ENCODE measurements at regions not wholly inside any gene's neighbourhood (a gene's known extent, or its start where the extent isn't known, plus 50 kb on each side); places are given as distances from the start of the nearest gene placed in this dataset.

DNA sequence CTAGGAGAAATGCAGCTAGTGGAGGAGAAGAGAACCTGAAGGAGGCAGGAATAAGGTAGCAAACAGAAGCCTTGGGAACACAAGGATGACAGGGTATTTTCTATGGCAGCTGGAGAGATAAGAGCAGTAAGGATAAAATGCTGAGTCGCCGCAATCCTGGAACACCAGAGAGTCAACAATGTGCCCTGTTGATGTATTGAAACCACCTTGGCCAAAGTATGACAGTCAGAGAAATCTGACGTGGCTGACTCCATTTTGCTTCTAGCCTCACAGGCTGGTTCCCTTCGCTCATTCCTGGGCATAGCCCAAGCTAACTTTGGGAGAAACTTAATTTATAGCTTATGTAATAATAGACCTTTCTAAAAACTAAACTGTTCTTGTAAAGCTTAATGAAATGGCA, 56.6 kb upstream of the C4orf54 start:
- TF ChIP-seq, protein P1, sequence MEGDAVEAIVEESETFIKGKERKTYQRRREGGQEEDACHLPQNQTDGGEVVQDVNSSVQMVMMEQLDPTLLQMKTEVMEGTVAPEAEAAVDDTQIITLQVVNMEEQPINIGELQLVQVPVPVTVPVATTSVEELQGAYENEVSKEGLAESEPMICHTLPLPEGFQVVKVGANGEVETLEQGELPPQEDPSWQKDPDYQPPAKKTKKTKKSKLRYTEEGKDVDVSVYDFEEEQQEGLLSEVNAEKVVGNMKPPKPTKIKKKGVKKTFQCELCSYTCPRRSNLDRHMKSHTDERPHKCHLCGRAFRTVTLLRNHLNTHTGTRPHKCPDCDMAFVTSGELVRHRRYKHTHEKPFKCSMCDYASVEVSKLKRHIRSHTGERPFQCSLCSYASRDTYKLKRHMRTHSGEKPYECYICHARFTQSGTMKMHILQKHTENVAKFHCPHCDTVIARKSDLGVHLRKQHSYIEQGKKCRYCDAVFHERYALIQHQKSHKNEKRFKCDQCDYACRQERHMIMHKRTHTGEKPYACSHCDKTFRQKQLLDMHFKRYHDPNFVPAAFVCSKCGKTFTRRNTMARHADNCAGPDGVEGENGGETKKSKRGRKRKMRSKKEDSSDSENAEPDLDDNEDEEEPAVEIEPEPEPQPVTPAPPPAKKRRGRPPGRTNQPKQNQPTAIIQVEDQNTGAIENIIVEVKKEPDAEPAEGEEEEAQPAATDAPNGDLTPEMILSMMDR (conservative IDR thresholded peaks at IDR 0.05 in 1 of 2, IDR thresholded peaks at IDR 0.05 in 1 of 2; ENCODE audit: extremely low read depth in 1 of 2, insufficient read depth in 1 of 2, low read depth in 1 of 2, low read length in 2 of 2): no peak
- TF ChIP-seq EZH2 (IDR thresholded peaks at IDR 0.05; ENCODE audit: borderline replicate concordance, low read length): no peak
